ENCODE measurements at regions not wholly inside any gene's neighbourhood (a gene's known extent, or its start where the extent isn't known, plus 50 kb on each side); places are given as distances from the start of the nearest gene placed in this dataset.
"Not testable (repeated sequence)": the region's sequence is repeated elsewhere in the genome, so short reads cannot be mapped to it uniquely, and the experiment has no call there.

DNA sequence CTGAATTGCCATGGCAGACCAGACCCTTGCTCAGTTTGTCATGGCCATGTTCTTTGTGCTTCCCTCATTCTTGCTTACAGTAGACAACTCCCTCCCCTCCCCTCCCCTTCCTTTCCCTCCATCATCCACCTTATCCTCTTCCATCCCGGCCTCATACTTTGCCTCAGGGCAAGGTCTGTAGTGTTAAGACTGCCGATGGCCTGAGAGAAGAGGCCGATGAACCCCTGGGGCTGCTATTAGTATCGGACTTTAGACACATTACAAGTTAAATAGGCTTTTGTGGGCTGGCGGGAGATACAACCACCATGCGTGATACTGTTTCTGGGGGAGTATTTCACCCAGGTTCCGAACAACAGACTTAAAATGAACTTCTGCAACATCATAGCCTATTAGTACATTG is 364.5 kb upstream of the ZFHX3 start:
- no peak for TF ChIP-seq JUND (IDR thresholded peaks at IDR 0.05; ENCODE audit: low read depth)
- in situ Hi-C loops (cut with HindIII; ENCODE audit: low pct_unique_long_range_greater_than_20kb, low sequenced_read_pairs) = no loop called here
- DNase-seq (ENCODE audit: low read depth in 1 of 2, low spot score in 1 of 2) = no peak

DNA sequence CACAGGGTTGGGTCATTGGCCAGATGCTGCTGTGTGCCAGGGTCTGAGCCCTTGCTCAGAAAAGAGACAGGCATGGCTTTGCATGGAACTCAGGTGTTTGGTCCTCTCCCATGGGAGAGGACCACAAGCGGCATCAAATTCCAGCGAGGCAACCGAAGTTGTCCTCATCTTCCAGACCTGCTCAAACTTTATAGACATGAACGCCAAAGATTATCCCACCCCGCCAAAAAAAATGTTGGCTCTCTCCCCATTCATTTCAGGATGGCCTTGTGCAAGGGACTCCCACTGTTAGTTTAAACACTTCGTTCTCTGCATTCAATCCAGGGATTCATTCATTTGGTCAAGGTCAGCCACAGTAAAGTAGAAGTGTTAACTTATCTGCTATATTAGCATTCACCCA is 360.8 kb upstream of the ZFHX3 start:
- no peak for DNase-seq (ENCODE audit: low read depth in 1 of 2, low spot score in 1 of 2)
- in situ Hi-C loops (cut with HindIII; ENCODE audit: low pct_unique_long_range_greater_than_20kb, low sequenced_read_pairs) = no loop called here
- no peak for TF ChIP-seq JUND (IDR thresholded peaks at IDR 0.05; ENCODE audit: low read depth)

DNA sequence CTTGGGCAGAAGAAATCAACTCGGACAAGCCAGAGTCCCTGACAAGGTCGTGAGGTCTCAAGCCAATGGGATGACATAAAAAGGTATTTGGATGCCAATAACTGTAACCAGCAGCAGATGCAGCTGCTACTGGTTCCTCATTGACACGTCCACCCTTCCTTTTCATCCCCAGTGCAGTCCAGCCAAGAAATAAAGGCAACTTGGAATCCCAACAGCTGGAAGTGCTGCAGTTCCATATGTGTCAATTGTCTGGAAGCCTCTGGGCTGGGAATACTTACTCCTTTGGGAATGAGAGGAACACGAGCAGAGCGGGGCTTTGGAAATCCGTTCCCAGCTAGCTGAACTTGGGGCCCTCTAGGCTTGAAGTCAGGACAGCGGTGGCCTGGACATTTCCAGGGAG is 360.4 kb upstream of the ZFHX3 start:
- no peak for TF ChIP-seq JUND (IDR thresholded peaks at IDR 0.05; ENCODE audit: low read depth)
- no peak for DNase-seq (ENCODE audit: low read depth in 1 of 2, low spot score in 1 of 2)
- in situ Hi-C loops (cut with HindIII; ENCODE audit: low pct_unique_long_range_greater_than_20kb, low sequenced_read_pairs) = no loop called here

DNA sequence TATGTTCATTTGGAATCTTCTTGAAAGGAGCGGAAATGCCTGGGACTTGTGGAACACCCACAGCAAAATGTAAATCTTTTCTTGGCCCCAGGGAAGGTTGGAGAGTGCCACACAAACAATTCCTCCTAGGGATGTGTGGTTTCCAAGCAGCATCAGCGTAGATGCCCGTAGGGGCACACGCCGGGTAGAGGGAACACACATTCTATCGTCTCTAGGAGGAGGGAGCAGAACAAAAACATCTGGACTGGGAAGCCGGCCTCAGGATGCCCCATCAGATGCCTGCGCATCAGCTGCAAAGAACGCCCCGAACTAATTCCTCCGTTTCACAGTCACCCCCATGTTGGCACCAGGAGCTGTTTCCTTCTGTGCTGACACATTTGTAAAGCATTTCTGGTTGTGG is 357.9 kb upstream of the ZFHX3 start:
- TF ChIP-seq JUND (IDR thresholded peaks at IDR 0.05; ENCODE audit: low read depth) = no peak
- in situ Hi-C loops (cut with HindIII; ENCODE audit: low pct_unique_long_range_greater_than_20kb, low sequenced_read_pairs) = no loop called here
- DNase-seq (ENCODE audit: low read depth in 1 of 2, low spot score in 1 of 2) = no peak

DNA sequence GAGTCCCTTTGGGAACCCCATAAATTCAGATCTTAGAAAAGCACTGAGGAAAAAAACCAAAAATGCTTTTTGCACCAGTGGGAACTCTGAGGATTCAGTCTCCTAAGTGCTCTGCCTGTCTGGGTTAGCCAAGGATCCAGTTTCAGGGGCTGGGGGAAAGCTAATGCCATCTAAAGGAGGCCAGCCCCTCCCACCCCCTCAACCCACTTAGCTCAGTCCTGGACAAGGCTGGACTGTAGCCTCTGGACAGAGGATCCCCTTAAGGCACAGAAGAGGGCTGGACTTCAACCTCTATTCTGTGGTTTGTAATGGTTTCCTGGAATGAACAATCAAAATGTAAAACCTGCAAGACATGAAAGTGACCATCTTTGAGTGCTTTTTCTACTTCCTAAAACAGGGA is 356.1 kb upstream of the ZFHX3 start:
- in situ Hi-C loops (cut with HindIII; ENCODE audit: low pct_unique_long_range_greater_than_20kb, low sequenced_read_pairs) = no loop called here
- no peak for DNase-seq (ENCODE audit: low read depth in 1 of 2, low spot score in 1 of 2)
- no peak for TF ChIP-seq JUND (IDR thresholded peaks at IDR 0.05; ENCODE audit: low read depth)

DNA sequence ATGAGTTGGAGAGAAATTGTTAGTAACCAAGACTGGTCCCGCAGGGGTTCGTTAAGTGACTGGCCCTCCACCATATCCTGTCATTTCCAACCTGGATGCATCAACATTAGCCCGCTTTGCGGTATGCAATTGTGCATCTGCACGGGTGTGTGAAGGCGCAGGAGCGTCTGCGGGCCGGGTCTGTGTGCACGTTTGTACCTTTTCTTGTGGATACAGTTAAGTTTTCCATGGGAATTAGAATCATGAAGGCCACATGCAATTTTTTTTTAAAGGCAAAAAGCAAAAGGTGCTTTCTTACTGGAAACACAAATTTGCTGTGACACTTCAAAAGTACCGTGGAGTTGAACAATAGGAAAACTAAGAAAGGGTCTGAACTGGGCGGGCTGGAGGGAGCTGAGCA is 355.4 kb upstream of the ZFHX3 start:
- DNase-seq (ENCODE audit: low read depth in 1 of 2, low spot score in 1 of 2) = no peak
- in situ Hi-C loops (cut with HindIII; ENCODE audit: low pct_unique_long_range_greater_than_20kb, low sequenced_read_pairs) = no loop called here
- no peak for TF ChIP-seq JUND (IDR thresholded peaks at IDR 0.05; ENCODE audit: low read depth)

DNA sequence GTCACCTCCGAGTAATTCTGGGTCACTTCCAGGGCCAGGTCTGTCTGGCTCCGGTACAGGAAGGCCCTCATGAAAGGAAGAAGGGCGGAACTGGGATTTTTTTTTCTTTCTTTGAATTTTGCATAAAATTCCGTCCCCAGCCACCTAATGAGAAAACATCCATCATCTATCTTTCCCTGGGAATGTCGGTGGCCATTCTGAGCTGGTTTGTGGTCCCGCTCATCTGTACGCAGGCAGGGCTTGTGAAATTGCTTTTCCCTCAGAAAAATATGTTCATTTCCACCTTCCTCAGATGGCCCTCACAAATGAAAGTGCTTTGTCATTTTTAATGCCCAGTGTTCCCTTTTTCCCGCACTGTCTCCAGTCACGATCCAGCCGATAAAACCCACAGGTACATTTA is 353.0 kb upstream of the ZFHX3 start:
- DNase-seq (ENCODE audit: low read depth in 1 of 2, low spot score in 1 of 2) = no peak
- no peak for TF ChIP-seq JUND (IDR thresholded peaks at IDR 0.05; ENCODE audit: low read depth)

DNA sequence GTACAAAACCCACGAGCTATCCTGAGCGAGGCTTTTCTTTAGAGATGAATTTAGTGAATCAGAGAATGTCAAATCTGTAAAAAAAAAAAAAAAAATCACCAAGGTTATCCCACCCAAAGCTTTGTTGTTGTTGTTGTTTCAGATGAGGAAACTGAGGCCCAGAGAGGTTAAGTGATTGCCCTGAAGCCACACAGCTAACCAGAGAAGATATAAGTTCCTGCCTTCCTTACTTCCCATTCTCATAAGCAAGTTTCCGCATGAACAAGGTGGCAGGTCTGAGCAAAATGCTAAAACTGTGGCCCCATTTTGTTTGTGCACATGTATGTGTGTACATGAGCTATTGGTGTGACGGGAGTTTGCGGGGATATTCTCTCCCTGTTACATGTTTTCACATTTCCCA is 352.1 kb upstream of the ZFHX3 start:
- DNase-seq (ENCODE audit: low read depth in 1 of 2, low spot score in 1 of 2) = no peak
- in situ Hi-C loops (cut with HindIII; ENCODE audit: low pct_unique_long_range_greater_than_20kb, low sequenced_read_pairs) = no loop called here
- TF ChIP-seq JUND (IDR thresholded peaks at IDR 0.05; ENCODE audit: low read depth) = no peak

More for the DNA sequence above, 353.0 kb upstream of the ZFHX3 start:
- in situ Hi-C loops (cut with HindIII; ENCODE audit: low pct_unique_long_range_greater_than_20kb, low sequenced_read_pairs) = no loop called here

DNA sequence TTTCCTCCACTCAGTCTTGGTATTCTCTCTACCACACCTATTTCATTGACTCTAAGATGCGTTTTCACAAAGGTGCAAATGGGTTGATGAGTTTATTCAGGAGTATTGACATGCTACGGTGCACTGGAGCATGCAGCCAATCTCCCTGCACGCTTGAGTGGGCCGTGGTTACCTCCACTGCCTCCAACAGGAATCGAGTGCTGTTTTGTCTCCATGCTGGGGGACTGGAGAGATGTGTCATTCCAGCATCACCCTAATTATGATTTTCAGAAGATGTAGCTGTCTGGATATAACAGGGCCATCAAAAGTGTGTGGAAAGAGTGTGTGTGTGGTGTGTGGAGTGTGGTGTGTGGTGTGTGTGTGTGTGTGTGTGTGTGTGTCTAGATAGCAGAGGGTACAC is 351.6 kb upstream of the ZFHX3 start:
- TF ChIP-seq JUND (IDR thresholded peaks at IDR 0.05; ENCODE audit: low read depth) = no peak
- no peak for DNase-seq (ENCODE audit: low read depth in 1 of 2, low spot score in 1 of 2)
- in situ Hi-C loops (cut with HindIII; ENCODE audit: low pct_unique_long_range_greater_than_20kb, low sequenced_read_pairs) = no loop called here

DNA sequence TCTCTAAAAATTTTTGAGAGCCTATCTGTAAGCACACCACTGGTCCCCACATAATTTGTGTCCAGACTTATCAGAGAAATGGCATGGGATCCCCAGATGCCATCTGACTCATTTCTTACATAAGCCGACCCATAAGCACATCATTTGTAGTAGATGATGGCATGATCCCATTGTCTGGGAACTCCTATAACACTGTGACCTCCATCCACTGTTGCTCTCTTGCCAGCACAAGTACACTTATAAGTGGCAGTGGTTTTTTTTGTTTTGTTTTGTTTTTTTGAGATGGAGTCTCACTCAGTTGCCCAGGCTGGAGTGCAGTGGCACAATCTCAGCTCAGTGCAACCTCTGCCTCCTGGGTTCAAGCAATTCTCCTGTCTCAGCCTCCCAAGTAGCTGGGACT is 350.7 kb upstream of the ZFHX3 start:
- in situ Hi-C loops (cut with HindIII; ENCODE audit: low pct_unique_long_range_greater_than_20kb, low sequenced_read_pairs); DNase-seq (ENCODE audit: low read depth in 1 of 2, low spot score in 1 of 2): not testable (repeated sequence)

DNA sequence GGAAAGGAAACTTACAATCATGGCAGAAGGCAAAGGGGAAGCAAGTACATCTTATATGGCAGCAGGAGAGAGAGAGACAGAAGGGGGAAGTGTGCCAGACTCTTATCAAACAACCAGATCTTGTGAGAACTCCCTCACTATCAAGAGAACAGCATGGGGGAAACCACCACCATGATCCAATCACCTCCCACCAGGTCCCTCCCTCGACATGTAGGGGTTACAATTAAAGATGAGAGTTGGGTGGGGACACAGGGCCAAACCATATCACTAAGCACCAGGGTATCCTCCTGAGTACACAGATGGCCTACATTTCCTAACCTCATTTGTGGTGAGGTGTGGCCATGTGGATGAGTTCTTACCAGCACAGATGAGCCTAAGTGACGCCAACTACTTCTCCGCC is 348.6 kb upstream of the ZFHX3 start:
- no peak for DNase-seq (ENCODE audit: low read depth in 1 of 2, low spot score in 1 of 2)
- TF ChIP-seq JUND (IDR thresholded peaks at IDR 0.05; ENCODE audit: low read depth) = no peak
- in situ Hi-C loops (cut with HindIII; ENCODE audit: low pct_unique_long_range_greater_than_20kb, low sequenced_read_pairs) = no loop called here

DNA sequence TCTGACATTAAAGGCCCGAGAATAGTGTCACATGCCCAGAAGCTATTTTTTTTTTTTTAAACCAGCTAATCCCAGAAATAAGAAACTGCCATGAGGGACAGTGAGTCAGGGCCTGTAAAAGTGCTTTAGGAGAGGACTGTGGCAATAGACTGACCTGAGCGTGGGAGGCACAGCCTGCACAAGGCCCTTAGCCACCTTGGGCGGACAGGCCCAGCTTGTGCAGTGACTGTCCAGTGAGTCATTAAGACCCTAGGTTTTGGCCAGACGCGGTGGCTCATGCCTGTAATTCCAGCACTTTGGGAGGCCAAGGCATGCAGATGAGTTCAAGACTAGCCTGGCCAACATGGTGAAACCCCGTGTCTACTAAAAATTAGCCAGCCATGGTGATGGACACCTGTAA is 343.0 kb upstream of the ZFHX3 start:
- in situ Hi-C loops (cut with HindIII; ENCODE audit: low pct_unique_long_range_greater_than_20kb, low sequenced_read_pairs) = no loop called here
- TF ChIP-seq JUND (IDR thresholded peaks at IDR 0.05; ENCODE audit: low read depth) = no peak

DNA sequence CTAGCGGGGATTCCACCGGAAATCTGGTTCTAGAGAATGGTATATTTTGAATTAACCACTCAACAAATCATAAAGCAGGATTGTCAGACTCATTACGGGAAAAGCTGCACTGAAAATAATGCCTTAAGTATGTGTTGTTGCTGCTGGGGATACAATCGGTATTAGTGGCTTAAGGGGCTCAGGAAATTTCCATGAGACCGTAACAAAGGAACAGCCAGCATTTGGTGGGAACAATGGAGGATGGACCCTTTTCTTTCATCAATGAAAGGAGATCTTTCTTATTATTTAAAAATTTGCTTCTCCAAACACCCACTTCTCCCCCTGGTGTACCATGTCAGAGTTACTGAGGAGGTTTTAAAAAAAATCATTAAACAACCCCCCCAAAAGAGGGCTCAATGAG is 342.6 kb upstream of the ZFHX3 start:
- TF ChIP-seq JUND (IDR thresholded peaks at IDR 0.05; ENCODE audit: low read depth) = no peak
- no peak for DNase-seq (ENCODE audit: low read depth in 1 of 2, low spot score in 1 of 2)
- in situ Hi-C loops (cut with HindIII; ENCODE audit: low pct_unique_long_range_greater_than_20kb, low sequenced_read_pairs) = no loop called here

More for the DNA sequence above, 343.0 kb upstream of the ZFHX3 start:
- DNase-seq (ENCODE audit: low read depth in 1 of 2, low spot score in 1 of 2) = no peak

DNA sequence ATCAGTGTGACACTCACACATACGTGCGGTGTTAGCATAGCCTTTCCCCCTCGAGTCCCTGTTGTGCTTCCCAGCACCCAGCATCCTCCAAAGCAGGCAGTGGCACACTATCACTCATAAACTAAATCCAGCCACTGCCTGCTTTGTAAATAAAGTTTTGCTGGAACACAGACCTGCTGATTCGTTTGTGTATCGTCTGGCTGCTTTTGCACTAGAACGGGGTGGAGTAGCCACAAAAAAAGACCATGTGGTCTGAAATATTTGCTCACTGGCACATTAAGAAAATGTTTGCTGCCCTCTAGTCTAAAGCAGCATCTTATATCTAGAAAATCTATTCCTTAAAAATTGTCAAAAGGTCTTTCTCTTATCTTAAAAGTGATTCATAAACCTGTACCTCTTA is 341.2 kb upstream of the ZFHX3 start:
- in situ Hi-C loops (cut with HindIII; ENCODE audit: low pct_unique_long_range_greater_than_20kb, low sequenced_read_pairs) = no loop called here
- TF ChIP-seq JUND (IDR thresholded peaks at IDR 0.05; ENCODE audit: low read depth) = no peak

DNA sequence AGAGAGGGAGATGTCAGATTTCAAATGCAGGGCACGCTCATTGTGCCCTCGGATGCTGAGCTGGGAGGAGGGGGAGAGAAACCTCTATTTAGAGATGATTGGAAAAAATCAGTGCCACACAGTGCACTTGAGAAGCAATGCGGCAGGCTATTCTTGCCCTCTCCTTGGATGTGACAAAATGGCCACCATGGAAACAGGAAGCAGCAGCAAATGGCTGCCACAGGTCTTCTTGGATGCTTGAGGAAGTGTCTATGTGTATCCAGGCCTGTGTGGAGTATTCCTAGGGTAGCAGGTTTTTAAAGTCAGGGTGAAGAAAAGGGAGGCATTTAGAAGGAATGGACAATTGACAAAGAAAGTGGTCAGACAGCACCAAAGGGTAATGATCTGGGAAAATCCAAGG is 340.1 kb upstream of the ZFHX3 start:
- no peak for TF ChIP-seq JUND (IDR thresholded peaks at IDR 0.05; ENCODE audit: low read depth)
- in situ Hi-C loops (cut with HindIII; ENCODE audit: low pct_unique_long_range_greater_than_20kb, low sequenced_read_pairs) = no loop called here
- no peak for DNase-seq (ENCODE audit: low read depth in 1 of 2, low spot score in 1 of 2)

More for the DNA sequence above, 341.2 kb upstream of the ZFHX3 start:
- DNase-seq (ENCODE audit: low read depth in 1 of 2, low spot score in 1 of 2) = no peak

Data from T47D (cell line).